ENCODE measurements at regions not wholly inside any gene's neighbourhood (a gene's known extent, or its start where the extent isn't known, plus 50 kb on each side); places are given as distances from the start of the nearest gene placed in this dataset.

GRCh38 chr7:52799817-52800216 is 235.6 kb upstream of the POM121L12 start:
- Histone ChIP-seq H3K27me3 (ENCODE audit: low read length) (no peaks in the 10 kb centered on the region), H3K36me3 (ENCODE audit: low read length) (no peaks in the 10 kb centered on the region), H2AFZ (ENCODE audit: low read depth, low read length, severe bottlenecking) (no peak overlapping the region), H3F3A (ENCODE audit: insufficient read depth) (no peaks in the 10 kb centered on the region), H3K4me3 (ENCODE audit: insufficient read depth, low read length, poor library complexity, severe bottlenecking) (no peak overlapping the region), H3K27ac (ENCODE audit: low read depth, low read length) (no peak overlapping the region), H3K9me3 (ENCODE audit: insufficient read depth, low read length) (no peaks in the 10 kb centered on the region), H3K9ac (ENCODE audit: low read length) (no peak overlapping the region), H3K9me2 (replicated peaks; ENCODE audit: insufficient read depth, low read length) (no peaks in the 10 kb centered on the region), H4K20me1 (ENCODE audit: low read depth, low read length) (no peaks in the 10 kb centered on the region), H3K4me2 (ENCODE audit: low read depth, low read length, poor library complexity, severe bottlenecking) (no peak overlapping the region), H3K79me2 (ENCODE audit: insufficient read depth, low read length) (no peaks in the 10 kb centered on the region)
- TF ChIP-seq EZH2phosphoT487 (conservative IDR thresholded peaks at IDR 0.05; ENCODE audit: low read length) (no peak), CTCF (IDR thresholded peaks at IDR 0.05; ENCODE audit: insufficient read depth, low read length, poor library complexity, severe bottlenecking) (no peak)

- no peaks in the 10 kb centered on the region for H3K36me3 ChIP-seq (ENCODE audit: low read length)
- H3K79me2 ChIP-seq (ENCODE audit: insufficient read depth, low read length): no peaks in the 10 kb centered on the region
- no peak overlapping the region for H3K4me3 ChIP-seq (ENCODE audit: insufficient read depth, low read length, poor library complexity, severe bottlenecking)
- no peaks in the 10 kb centered on the region for H3F3A ChIP-seq (ENCODE audit: insufficient read depth)
- no peak overlapping the region for H3K4me2 ChIP-seq (ENCODE audit: low read depth, low read length, poor library complexity, severe bottlenecking)
- H3K27ac ChIP-seq (ENCODE audit: low read depth, low read length): no peak overlapping the region
- no peaks in the 10 kb centered on the region for H3K9me3 ChIP-seq (ENCODE audit: insufficient read depth, low read length)
- H3K9me2 ChIP-seq (replicated peaks; ENCODE audit: insufficient read depth, low read length): no peaks in the 10 kb centered on the region
- no peaks in the 10 kb centered on the region for H4K20me1 ChIP-seq (ENCODE audit: low read depth, low read length)
- TF ChIP-seq EZH2phosphoT487 (conservative IDR thresholded peaks at IDR 0.05; ENCODE audit: low read length) (no peak), CTCF (IDR thresholded peaks at IDR 0.05; ENCODE audit: insufficient read depth, low read length, poor library complexity, severe bottlenecking) (no peak)
- H3K27me3 ChIP-seq (ENCODE audit: low read length): no peaks in the 10 kb centered on the region
- no peak overlapping the region for H2AFZ ChIP-seq (ENCODE audit: low read depth, low read length, severe bottlenecking)
- H3K9ac ChIP-seq (ENCODE audit: low read length): no peak overlapping the region
Measured at GRCh38 chr7:52797801-52798200, 237.6 kb upstream of the POM121L12 start.

- Histone ChIP-seq H3K9me2 (replicated peaks; ENCODE audit: insufficient read depth, low read length) (no peaks in the 10 kb centered on the region), H3K27me3 (ENCODE audit: low read length) (no peaks in the 10 kb centered on the region), H3K27ac (ENCODE audit: low read depth, low read length) (no peak overlapping the region), H2AFZ (ENCODE audit: low read depth, low read length, severe bottlenecking) (no peak overlapping the region), H3F3A (ENCODE audit: insufficient read depth) (no peaks in the 10 kb centered on the region), H3K36me3 (ENCODE audit: low read length) (no peaks in the 10 kb centered on the region), H4K20me1 (ENCODE audit: low read depth, low read length) (no peaks in the 10 kb centered on the region), H3K4me2 (ENCODE audit: low read depth, low read length, poor library complexity, severe bottlenecking) (no peak overlapping the region), H3K79me2 (ENCODE audit: insufficient read depth, low read length) (no peaks in the 10 kb centered on the region), H3K4me3 (ENCODE audit: insufficient read depth, low read length, poor library complexity, severe bottlenecking) (no peak overlapping the region), H3K9ac (ENCODE audit: low read length) (no peak overlapping the region), H3K9me3 (ENCODE audit: insufficient read depth, low read length) (no peaks in the 10 kb centered on the region)
- TF ChIP-seq EZH2phosphoT487 (conservative IDR thresholded peaks at IDR 0.05; ENCODE audit: low read length) (no peak), CTCF (IDR thresholded peaks at IDR 0.05; ENCODE audit: insufficient read depth, low read length, poor library complexity, severe bottlenecking) (no peak)
Measured at GRCh38 chr7:52794621-52795020, 240.8 kb upstream of the POM121L12 start.
